K562 (cell line): ENCODE measurements at regions not wholly inside any gene's neighbourhood (a gene's known extent, or its start where the extent isn't known, plus 50 kb on each side); places are given as distances from the start of the nearest gene placed in this dataset.

Source experiments
- ATAC-seq: fragments of 200-7000 bp; cut with Tn5 transposase; 3 replicates; pipeline ENCODE4 v1.9.1; 2020; ENCODE audit warnings: moderate library complexity
- BruUV-seq: library from RNA; stranded (reverse); fragments of 400-500 nt; replicated peaks from 2 replicates; lab custom pipeline; 2021; lab: Mats Ljungman, UMichigan
- CTCF ChIA-PET: fragments of 300-600 bp; formaldehyde crosslinking; extraction: SDS; loops from one replicate; lab custom pipeline; 2021; ENCODE audit warnings: low intra/inter-chr PET ratio; lab: Yijun Ruan, JAX
- POLR2A ChIA-PET: fragments of 300-600, 350-650 bp; sonication (Branson Sonifier 250); formaldehyde crosslinking; extraction: SDS; loops from one replicate; lab custom pipeline; 2021; ENCODE audit warnings: antibody characterized with exemption, inconsistent platforms; lab: Yijun Ruan, JAX
- DNase-seq, 4 experiments: peaks; one replicate each; pipeline versions ENCODE4 v3.0.0 to v3.0.0-alpha.2; 2011 to 2018; ENCODE audit warnings: low spot score in 3 of 4, mixed read lengths in 3 of 4; ENCODE audit errors: extremely low read depth in 1 of 4
- FAIRE-seq: peaks from 2 replicates; lab custom pipeline; 2011; peaks lifted over from hg19 to GRCh38; lab: Jason Lieb, UNC
- H2AFZ ChIP-seq: 2 replicates; pipeline ENCODE4 v1.6.0; 2011; ENCODE audit warnings: low read depth, low read length, control low read depth, inconsistent platforms
- H3K27ac ChIP-seq: fragments of 200-600 bp; 3 replicates; pipeline ENCODE4 v1.8.0; 2011; ENCODE audit warnings: low read depth, mild to moderate bottlenecking, control low read depth, inconsistent platforms, low read length, moderate library complexity, mixed read lengths; ENCODE audit errors: extremely low read depth
- H3K27me3 ChIP-seq, 2 experiments: fragments of 300-600 bp in 1 of 2; 2 replicates in 1 of 2; 3 replicates in 1 of 2; pipeline versions ENCODE4 v1.6.0 to v1.8.0; 2011; ENCODE audit warnings: inconsistent platforms in 2 of 2, low read length in 2 of 2, mild to moderate bottlenecking in 1 of 2, mixed read lengths in 1 of 2, moderate library complexity in 1 of 2; ENCODE audit not compliant: control insufficient read depth in 2 of 2, insufficient read depth in 2 of 2
- H3K36me3 ChIP-seq: fragments of 300-600 bp; 3 replicates; pipeline ENCODE4 v1.8.0; 2011; ENCODE audit warnings: mild to moderate bottlenecking, low read length, inconsistent platforms; ENCODE audit not compliant: control insufficient read depth, insufficient read depth
- H3K4me1 ChIP-seq, 2 experiments: fragments of 200-600 bp in 1 of 2; replicated peaks in 1 of 2; 2 replicates in 1 of 2; 3 replicates in 1 of 2; pipeline versions ENCODE4 v1.5.1 to v1.8.0; 2011; ENCODE audit warnings: inconsistent platforms in 2 of 2, low read length in 2 of 2, mild to moderate bottlenecking in 1 of 2, mixed read lengths in 1 of 2, moderate library complexity in 1 of 2; ENCODE audit not compliant: control insufficient read depth in 2 of 2, insufficient read depth in 2 of 2
- H3K4me2 ChIP-seq: 2 replicates; pipeline ENCODE4 v1.6.1; 2011; ENCODE audit warnings: low read length, control low read depth, inconsistent platforms, mixed read lengths; ENCODE audit not compliant: insufficient read depth
- H3K4me3 ChIP-seq: fragments of 200-600 bp; sonication (generic), shearing (Covaris generic); 2 replicates; pipeline ENCODE4 v1.5.1; 2016; ENCODE audit warnings: control low read depth, inconsistent platforms
- H3K79me2 ChIP-seq: fragments of 200-600 bp; 3 replicates; pipeline ENCODE4 v1.8.0; 2011; ENCODE audit warnings: low read length, inconsistent platforms; ENCODE audit not compliant: control insufficient read depth, insufficient read depth
- H3K9ac ChIP-seq, 2 experiments: 2 replicates each; pipeline versions ENCODE4 v1.6.0 to v1.6.1; 2011; ENCODE audit warnings: low read depth in 2 of 2, low read length in 2 of 2, control low read depth in 1 of 2, inconsistent platforms in 1 of 2, mild to moderate bottlenecking in 1 of 2, mixed read lengths in 1 of 2; ENCODE audit not compliant: insufficient read depth in 1 of 2
- H3K9me1 ChIP-seq: one replicate; pipeline ENCODE4 v1.6.0; 2011; ENCODE audit warnings: inconsistent platforms, mild to moderate bottlenecking, low read length, moderate library complexity; ENCODE audit not compliant: control insufficient read depth, insufficient read depth
- H3K9me3 ChIP-seq: replicated peaks from 2 replicates; pipeline ENCODE4 v1.5.1; 2011; ENCODE audit warnings: low read depth, low read length, inconsistent platforms; ENCODE audit not compliant: control insufficient read depth, insufficient read depth
- H4K20me1 ChIP-seq: replicated peaks from 2 replicates; pipeline ENCODE4 v1.6.1; 2011; ENCODE audit warnings: low read length, inconsistent platforms, mixed read lengths; ENCODE audit not compliant: control insufficient read depth, insufficient read depth
- BCOR ChIP-seq: fragments of 450-650 bp; IDR thresholded peaks from 2 replicates; pipeline ENCODE4 v1.6.1; 2016
- IRF9 ChIP-seq: fragments of 450-650 bp; IDR thresholded peaks from 2 replicates; pipeline ENCODE4 v1.6.1; 2016; ENCODE audit warnings: missing biosample characterization, missing genetic modification characterization
- MYNN ChIP-seq, 2 experiments: sonication (generic); formaldehyde crosslinking in 1 of 2; IDR thresholded peaks; 2 replicates each; pipeline versions ENCODE4 v1.5.0 to v1.6.1; 2016 to 2020; ENCODE audit warnings: antibody characterized with exemption in 1 of 2, missing genetic modification reagents in 1 of 2
- NR2C1 ChIP-seq, 2 experiments: fragments of 450-650 bp; IDR thresholded peaks; 2 replicates each; pipeline ENCODE4 v1.6.1; 2017; ENCODE audit warnings: mild to moderate bottlenecking in 2 of 2, antibody characterized with exemption in 1 of 2, inconsistent platforms in 1 of 2, missing compliant biosample characterization in 1 of 2, missing genetic modification characterization in 1 of 2
- PCBP1 ChIP-seq: fragments of 200-400 bp; formaldehyde crosslinking; IDR thresholded peaks from 2 replicates; pipeline ENCODE4 v1.6.1; 2018; ENCODE audit warnings: mild to moderate bottlenecking, low read depth, low read length; ENCODE audit not compliant: poor library complexity, severe bottlenecking
- PHB2 ChIP-seq: fragments of 450-650 bp; IDR thresholded peaks from 2 replicates; pipeline ENCODE4 v1.6.1; 2017; ENCODE audit warnings: low read depth
- PHF8 ChIP-seq: fragments of 200-600 bp; sonication (generic); IDR thresholded peaks from 2 replicates; pipeline ENCODE4 v1.6.1; 2012; ENCODE audit warnings: mixed run types, mild to moderate bottlenecking, inconsistent platforms, low read length, moderate library complexity, borderline replicate concordance
- RERE ChIP-seq: sonication (generic); formaldehyde crosslinking; IDR thresholded peaks from 2 replicates; pipeline ENCODE4 v1.8.0; 2023; ENCODE audit warnings: missing genetic modification reagents, mild to moderate bottlenecking, borderline replicate concordance
- SIN3B ChIP-seq: fragments of 450-650 bp; IDR thresholded peaks from 2 replicates; pipeline ENCODE4 v1.6.1; 2017; ENCODE audit warnings: low read depth, mild to moderate bottlenecking, moderate library complexity
- ZBTB26 ChIP-seq: fragments of 450-650 bp; formaldehyde crosslinking; IDR thresholded peaks from 2 replicates; pipeline ENCODE4 v1.4.0; 2022; ENCODE audit warnings: missing genetic modification characterization
- ZNF146 ChIP-seq: IDR thresholded peaks from one replicate; pipeline ENCODE4 v1.6.1; 2018; ENCODE audit warnings: missing compliant biosample characterization; ENCODE audit not compliant: unreplicated experiment
- ZNF184 ChIP-seq: sonication (generic); formaldehyde crosslinking; IDR thresholded peaks from 2 replicates; pipeline ENCODE4 v1.5.0; 2020; ENCODE audit warnings: missing genetic modification reagents
- ZNF780A ChIP-seq: fragments of 250-450 bp; sonication (Bioruptor Pico); IDR thresholded peaks from 2 replicates; pipeline ENCODE4 v1.5.0; 2021; ENCODE audit warnings: mild to moderate bottlenecking
- WGBS: fragments of 100-300 bp; shearing (Covaris generic); methylation state at CpG from one replicate; pipeline ENCODE4 v1.1.6; 2016; ENCODE audit warnings: low coverage, mixed read lengths; ENCODE audit not compliant: insufficient coverage; ENCODE audit errors: missing lambda C conversion rate; 5-methylcytosine and 5-hydroxymethylcytosine counted together
- in situ Hi-C: fragments of 300-500 bp; cut with MboI; formaldehyde crosslinking; loops from 4 replicates; pipeline ENCODE4 v1.15.0; 2018; ENCODE audit warnings: inconsistent platforms, mixed read lengths
- intact Hi-C: fragments of 100-400 bp; cut with micrococcal nuclease; formaldehyde crosslinking; loops from 2 replicates; pipeline ENCODE4 v1.14.2; 2022
- TF ChIP-seq, protein P1 (sequence below), 2 experiments: fragments of 250-450 bp in 1 of 2; fragments of 450-650 bp in 1 of 2; sonication (Bioruptor Pico) in 1 of 2; IDR thresholded peaks; 2 replicates each; pipeline versions ENCODE4 v1.6.1 to v1.8.0; 2016 to 2021; ENCODE audit warnings: mild to moderate bottlenecking in 2 of 2, moderate library complexity in 2 of 2, missing compliant biosample characterization in 1 of 2, missing genetic modification characterization in 1 of 2

DNA sequence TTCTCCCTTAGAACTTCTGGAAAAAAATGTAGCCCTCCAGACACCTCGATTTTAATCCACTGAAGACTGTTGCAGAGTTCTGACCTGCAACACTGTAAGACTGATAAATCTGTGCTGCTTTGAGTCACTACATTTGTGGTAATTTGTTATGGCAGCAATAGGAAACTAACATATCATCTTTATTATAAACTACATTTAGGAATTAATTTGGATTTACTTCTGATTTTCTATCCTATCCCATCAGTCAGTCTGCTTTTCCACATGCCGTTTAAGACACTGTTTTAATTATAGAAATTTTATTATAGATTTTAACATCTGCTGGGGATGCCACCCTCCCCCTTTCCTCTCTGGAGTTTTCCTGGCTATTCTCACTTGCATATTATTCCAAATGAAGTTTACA lies 375.2 kb downstream of the DUSP6 start:
- Histone ChIP-seq H3K4me3 (no peak overlapping the region), H3K79me2 (no peaks in the 10 kb centered on the region), H3K9ac (no peak overlapping the region), H3K9me1 (no peaks in the 10 kb centered on the region), H3K36me3 (no peaks in the 10 kb centered on the region), H3K9me3 (no peaks in the 10 kb centered on the region), H3K4me2 (no peak overlapping the region), H4K20me1 (no peaks in the 10 kb centered on the region), H3K27me3 (no peaks in the 10 kb centered on the region), H2AFZ (no peak overlapping the region), H3K4me1 (no peaks in the 10 kb centered on the region), H3K27ac (no peak overlapping the region)
- intact Hi-C loops (no loop called here), in situ Hi-C loops (loop anchor here (25.0 kb wide), 1 partner anchor 865 kb away; no protein-coding TSS in a partner anchor)
- BruUV-seq, result no TSS peak
- TF ChIP-seq, protein P1, sequence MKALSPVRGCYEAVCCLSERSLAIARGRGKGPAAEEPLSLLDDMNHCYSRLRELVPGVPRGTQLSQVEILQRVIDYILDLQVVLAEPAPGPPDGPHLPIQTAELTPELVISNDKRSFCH (CRISPR knock-in tag; IDR thresholded peaks at IDR 0.05), result no peak
- TF ChIP-seq, protein P1 (tag; IDR thresholded peaks at IDR 0.05), result no peak
- no peak for TF ChIP-seq ZNF146 (CRISPR knock-in tag)
- no peak for TF ChIP-seq RERE
- TF ChIP-seq SIN3B, result no peak
- no peak for TF ChIP-seq PCBP1
- no peak for TF ChIP-seq BCOR
- no peak for TF ChIP-seq PHF8
- TF ChIP-seq PHB2, result no peak
- no peak for TF ChIP-seq NR2C1 (IDR thresholded peaks at IDR 0.05)
- TF ChIP-seq NR2C1 (tag; IDR thresholded peaks at IDR 0.05), result no peak
- TF ChIP-seq MYNN (IDR thresholded peaks at IDR 0.05), result no peak
- no peak for TF ChIP-seq MYNN (CRISPR knock-in tag; IDR thresholded peaks at IDR 0.05)
- TF ChIP-seq IRF9 (tag), result no peak
- TF ChIP-seq ZNF184 (CRISPR knock-in tag), result no peak
- TF ChIP-seq ZNF780A, result no peak
- TF ChIP-seq ZBTB26 (CRISPR knock-in tag), result no peak
- DNase-seq (no peak), ATAC-seq (no peak), FAIRE-seq (no peak)
- ChIA-PET CTCF (no interaction called here), POLR2A (no interaction called here)
- WGBS, result 0% methylated on average over 2 of the region's 2 CpGs
